ENCODE measurements at regions not wholly inside any gene's neighbourhood (a gene's known extent, or its start where the extent isn't known, plus 50 kb on each side); places are given as distances from the start of the nearest gene placed in this dataset.

DNA sequence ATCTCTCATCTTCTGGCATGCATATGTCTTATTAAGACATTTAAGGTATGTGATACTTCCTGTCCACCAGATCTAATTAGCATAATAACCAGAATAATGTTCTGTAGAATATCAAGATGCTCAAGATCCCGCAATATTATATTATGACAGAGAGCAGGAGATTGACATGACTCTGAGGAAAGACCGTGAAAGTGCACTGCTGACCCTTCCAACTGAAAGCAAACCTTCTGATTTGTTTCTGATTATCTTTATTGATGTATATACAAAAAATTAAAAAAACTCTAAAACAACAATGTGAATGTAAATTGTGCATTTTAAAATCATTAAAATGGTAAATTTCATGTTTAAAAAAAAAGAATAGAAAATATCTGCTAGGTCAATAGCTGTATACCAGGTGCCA is 184.4 kb upstream of the TMEM45B start:
- peaks cover 0 to 9% (median 0%) of the 10 kb centered on the region in 4 donors for H3K9me3 ChIP-seq
- TF ChIP-seq POLR2A (IDR thresholded peaks at IDR 0.05; ENCODE audit: low read depth) (no peak), EP300 (IDR thresholded peaks at IDR 0.05) (no peak), POLR2AphosphoS5 (IDR thresholded peaks at IDR 0.05) (no peak)
- TF ChIP-seq, protein P1, sequence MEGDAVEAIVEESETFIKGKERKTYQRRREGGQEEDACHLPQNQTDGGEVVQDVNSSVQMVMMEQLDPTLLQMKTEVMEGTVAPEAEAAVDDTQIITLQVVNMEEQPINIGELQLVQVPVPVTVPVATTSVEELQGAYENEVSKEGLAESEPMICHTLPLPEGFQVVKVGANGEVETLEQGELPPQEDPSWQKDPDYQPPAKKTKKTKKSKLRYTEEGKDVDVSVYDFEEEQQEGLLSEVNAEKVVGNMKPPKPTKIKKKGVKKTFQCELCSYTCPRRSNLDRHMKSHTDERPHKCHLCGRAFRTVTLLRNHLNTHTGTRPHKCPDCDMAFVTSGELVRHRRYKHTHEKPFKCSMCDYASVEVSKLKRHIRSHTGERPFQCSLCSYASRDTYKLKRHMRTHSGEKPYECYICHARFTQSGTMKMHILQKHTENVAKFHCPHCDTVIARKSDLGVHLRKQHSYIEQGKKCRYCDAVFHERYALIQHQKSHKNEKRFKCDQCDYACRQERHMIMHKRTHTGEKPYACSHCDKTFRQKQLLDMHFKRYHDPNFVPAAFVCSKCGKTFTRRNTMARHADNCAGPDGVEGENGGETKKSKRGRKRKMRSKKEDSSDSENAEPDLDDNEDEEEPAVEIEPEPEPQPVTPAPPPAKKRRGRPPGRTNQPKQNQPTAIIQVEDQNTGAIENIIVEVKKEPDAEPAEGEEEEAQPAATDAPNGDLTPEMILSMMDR (IDR thresholded peaks at IDR 0.05): no peak
- DNase-seq (ENCODE audit: extremely low spot score): no peak
- no peaks in the 10 kb centered on the region for H3K4me1 ChIP-seq
- WGBS: 85% methylated on average over 2 of the region's 2 CpGs
- H3K4me3 ChIP-seq: no peak overlapping the region
- no peak overlapping the region for H3K27ac ChIP-seq (replicated peaks in 1 of 4)
- intact Hi-C loops (cut with DNase I): no loop called here
- no peaks in the 10 kb centered on the region for H3K36me3 ChIP-seq
- H3K27me3 ChIP-seq: peaks cover 0 to 3% (median 0%) of the 10 kb centered on the region in 4 donors

DNA sequence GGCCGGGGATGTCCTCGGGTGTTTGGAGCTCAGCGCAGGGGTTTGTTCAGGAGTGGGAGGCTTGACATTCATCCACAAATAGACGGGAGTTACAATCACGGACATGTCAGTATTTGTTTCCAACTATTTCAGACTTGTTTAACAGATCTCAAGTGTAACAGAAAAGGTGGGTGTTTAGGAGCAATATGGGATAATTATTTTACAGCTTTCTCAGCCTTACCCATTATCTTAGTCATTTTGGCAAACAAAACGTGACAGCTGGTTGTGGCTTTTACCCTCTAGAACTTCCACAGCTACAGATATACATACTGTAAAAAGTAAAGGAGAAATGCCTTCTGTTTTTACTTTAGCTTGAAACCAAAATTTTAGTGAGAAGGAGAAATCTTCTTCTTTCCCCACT is 178.7 kb upstream of the TMEM45B start:
- intact Hi-C loops (cut with DNase I): no loop called here
- no peak for DNase-seq (ENCODE audit: extremely low spot score)
- H3K4me1 ChIP-seq: no peaks in the 10 kb centered on the region
- no peak overlapping the region for H3K4me3 ChIP-seq
- 73% methylated on average over 6 of the region's 6 CpGs for WGBS
- peaks cover 0 to 3% (median 0%) of the 10 kb centered on the region in 4 donors for H3K27me3 ChIP-seq
- TF ChIP-seq POLR2A (IDR thresholded peaks at IDR 0.05; ENCODE audit: low read depth): no peak
- no peak for TF ChIP-seq EP300 (IDR thresholded peaks at IDR 0.05)
- TF ChIP-seq POLR2AphosphoS5 (IDR thresholded peaks at IDR 0.05): no peak
- TF ChIP-seq, protein P1 (IDR thresholded peaks at IDR 0.05): no peak
- no peak overlapping the region for H3K27ac ChIP-seq (replicated peaks in 1 of 4)
- no peaks in the 10 kb centered on the region for H3K9me3 ChIP-seq
- no peaks in the 10 kb centered on the region for H3K36me3 ChIP-seq

DNA sequence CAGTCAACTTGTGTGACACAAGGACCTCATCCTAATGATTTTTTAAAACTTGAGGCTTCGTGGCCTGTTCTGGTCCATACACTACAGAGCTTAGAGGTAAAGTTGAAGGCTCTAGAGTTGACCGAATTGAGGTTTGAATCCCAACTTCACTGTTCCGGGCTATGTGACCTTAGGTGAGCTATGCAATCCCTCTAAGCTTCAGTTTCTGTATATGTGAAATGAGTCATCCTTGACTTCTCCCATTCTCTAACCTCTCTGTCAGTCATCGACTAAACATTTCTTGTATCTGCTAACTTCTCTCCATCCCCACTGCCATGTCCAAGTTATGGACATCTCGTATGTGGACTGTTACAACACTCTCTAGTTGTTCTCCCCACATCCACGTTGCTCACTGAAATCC is 178.2 kb upstream of the TMEM45B start:
- WGBS: 82% methylated on average over 6 of the region's 6 CpGs
- H3K27ac ChIP-seq (replicated peaks in 1 of 4): no peak overlapping the region
- DNase-seq (ENCODE audit: extremely low spot score): no peak
- intact Hi-C loops (cut with DNase I): no loop called here
- no peaks in the 10 kb centered on the region for H3K9me3 ChIP-seq
- TF ChIP-seq, protein P1 (IDR thresholded peaks at IDR 0.05): no peak
- TF ChIP-seq EP300 (IDR thresholded peaks at IDR 0.05) (no peak), POLR2A (IDR thresholded peaks at IDR 0.05; ENCODE audit: low read depth) (no peak), POLR2AphosphoS5 (IDR thresholded peaks at IDR 0.05) (no peak)
- no peaks in the 10 kb centered on the region for H3K4me1 ChIP-seq
- peaks cover 0 to 3% (median 0%) of the 10 kb centered on the region in 4 donors for H3K27me3 ChIP-seq
- H3K4me3 ChIP-seq: no peak overlapping the region
- no peaks in the 10 kb centered on the region for H3K36me3 ChIP-seq

DNA sequence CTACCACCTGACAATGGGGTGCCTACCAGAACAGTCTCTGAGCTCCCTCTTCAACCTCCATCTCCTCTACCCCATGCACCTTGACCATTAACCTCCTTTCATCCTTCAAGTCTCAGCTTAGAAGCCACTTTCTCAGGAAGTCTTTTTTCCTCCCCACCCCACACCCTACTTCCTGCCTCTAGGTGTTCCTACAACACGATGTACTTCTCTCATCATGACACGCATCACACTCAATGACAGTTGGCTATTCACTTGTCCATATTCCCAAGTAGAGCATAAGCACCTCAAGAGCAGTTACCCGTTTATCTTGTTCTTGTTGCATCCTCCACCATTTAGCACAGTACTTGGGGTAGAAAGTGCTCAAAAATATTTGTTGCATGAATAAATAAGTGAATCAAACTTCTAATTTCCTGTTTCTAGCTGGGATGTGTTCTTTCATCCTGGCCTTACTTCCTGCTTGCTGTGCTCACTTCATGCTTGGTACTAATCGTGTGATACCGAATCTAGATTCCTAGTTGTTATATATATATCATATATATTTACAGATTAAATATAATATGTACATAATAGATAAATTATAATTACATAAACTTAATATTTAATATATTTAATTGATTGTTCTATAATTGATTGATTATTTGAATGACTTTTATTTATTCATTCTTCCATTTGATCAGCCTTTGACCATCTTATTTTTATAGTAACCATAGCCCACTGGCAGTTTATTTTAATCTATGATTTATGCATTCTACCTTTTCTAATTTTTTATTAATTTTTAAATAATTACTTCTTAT is 177.5 kb upstream of the TMEM45B start:
- H3K4me3 ChIP-seq: no peak overlapping the region
- intact Hi-C loops (cut with DNase I): no loop called here
- H3K9me3 ChIP-seq: no peaks in the 10 kb centered on the region
- no peak for TF ChIP-seq POLR2AphosphoS5 (IDR thresholded peaks at IDR 0.05)
- no peak for TF ChIP-seq POLR2A (IDR thresholded peaks at IDR 0.05; ENCODE audit: low read depth)
- TF ChIP-seq, protein P1 (IDR thresholded peaks at IDR 0.05): no peak
- no peak for TF ChIP-seq EP300 (IDR thresholded peaks at IDR 0.05)
- H3K27ac ChIP-seq (replicated peaks in 1 of 4): no peak overlapping the region
- WGBS: 84% methylated on average over 5 of the region's 5 CpGs
- H3K36me3 ChIP-seq: no peaks in the 10 kb centered on the region
- no peaks in the 10 kb centered on the region for H3K4me1 ChIP-seq
- DNase-seq (ENCODE audit: extremely low spot score): no peak
- H3K27me3 ChIP-seq: peaks cover 0 to 3% (median 0%) of the 10 kb centered on the region in 4 donors

Measured in esophagus muscularis mucosa (tissue), 4 donors.